GM21526 (cell line): ENCODE measurements at regions not wholly inside any gene's neighbourhood (a gene's known extent, or its start where the extent isn't known, plus 50 kb on each side); places are given as distances from the start of the nearest gene placed in this dataset.
"Not testable (repeated sequence)": the region's sequence is repeated elsewhere in the genome, so short reads cannot be mapped to it uniquely, and the experiment has no call there.

Source experiments
- ATAC-seq: cut with Tn5 transposase; IDR thresholded peaks from one replicate; pipeline ENCODE4 v1.9.1; 2021; ENCODE audit warnings: moderate library complexity; ENCODE audit not compliant: unreplicated experiment, low FRiP score

DNA sequence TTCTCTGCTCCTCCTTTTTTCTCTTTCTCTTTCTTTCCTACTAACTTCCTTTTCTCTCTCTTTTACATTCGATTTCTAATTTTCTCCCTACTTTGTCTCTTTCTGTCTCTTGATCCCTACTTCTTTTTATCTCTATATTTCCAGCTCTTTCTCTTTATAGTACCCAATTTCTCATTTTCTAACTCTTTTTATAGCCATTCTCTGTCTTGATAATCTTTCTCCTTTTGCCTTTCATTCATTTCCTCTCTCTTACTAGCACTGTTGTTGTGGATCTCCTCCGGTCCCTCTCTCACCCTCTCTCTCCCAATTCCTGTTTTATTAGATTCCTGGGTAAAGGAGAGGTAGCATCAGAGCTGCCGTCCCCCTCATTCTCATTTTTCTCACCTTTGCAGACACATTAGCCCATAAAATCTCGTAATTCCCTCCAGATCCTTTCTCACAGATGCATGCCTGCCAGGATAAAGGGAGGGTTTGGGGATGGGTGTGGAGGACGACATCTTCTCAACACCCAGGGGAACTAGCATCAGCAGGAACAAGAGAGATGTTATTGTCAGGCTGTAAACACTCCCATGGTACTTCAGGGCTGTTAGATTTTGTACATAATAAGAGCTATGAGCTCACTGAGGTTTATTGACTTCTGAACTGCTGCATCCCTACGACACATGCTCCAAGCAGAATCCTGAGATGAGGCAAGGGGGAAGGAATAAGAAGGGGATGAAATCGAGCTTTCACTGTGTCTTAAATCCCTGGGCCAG lies 159.0 kb upstream of the GALNT2 start:
- ATAC-seq: no peak

DNA sequence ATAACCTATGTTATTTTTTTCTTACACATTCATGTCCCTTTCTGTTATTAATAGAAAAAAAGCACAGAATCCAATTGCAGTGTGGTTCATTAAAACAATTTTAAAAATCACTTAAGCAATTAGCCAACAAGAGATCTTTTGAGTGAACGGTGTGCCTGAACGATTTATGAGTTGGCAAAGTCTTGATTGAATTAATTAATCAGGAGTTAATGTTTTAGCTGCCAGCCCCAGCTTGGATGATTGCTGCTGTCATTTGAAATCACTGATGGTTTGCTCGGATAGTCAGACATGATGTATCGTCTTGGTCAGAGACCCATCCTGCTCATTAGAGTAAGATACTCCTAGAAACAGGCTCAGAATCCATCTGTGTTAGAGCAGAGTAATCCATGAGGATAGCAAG lies 158.3 kb upstream of the GALNT2 start:
- no peak for ATAC-seq

DNA sequence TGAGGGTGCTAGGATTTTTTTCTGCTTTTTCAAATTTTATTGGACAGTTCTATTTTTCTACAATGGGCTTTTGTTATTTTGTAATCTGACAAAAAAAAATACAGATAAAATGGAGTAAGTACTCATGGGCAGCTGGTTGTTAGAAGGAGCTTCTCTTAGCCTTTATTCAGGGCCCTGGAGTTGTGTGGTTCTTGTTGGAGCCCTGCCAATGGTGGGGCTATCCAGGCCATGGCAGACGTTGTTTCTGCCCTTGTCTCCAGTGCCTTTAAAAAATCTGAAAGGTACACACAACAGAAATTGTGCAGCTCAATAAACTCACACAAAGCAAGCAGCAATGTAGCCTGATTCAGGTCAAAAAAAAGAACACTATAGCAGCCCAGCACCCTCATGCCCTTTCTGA lies 153.5 kb upstream of the GALNT2 start:
- ATAC-seq: no peak

DNA sequence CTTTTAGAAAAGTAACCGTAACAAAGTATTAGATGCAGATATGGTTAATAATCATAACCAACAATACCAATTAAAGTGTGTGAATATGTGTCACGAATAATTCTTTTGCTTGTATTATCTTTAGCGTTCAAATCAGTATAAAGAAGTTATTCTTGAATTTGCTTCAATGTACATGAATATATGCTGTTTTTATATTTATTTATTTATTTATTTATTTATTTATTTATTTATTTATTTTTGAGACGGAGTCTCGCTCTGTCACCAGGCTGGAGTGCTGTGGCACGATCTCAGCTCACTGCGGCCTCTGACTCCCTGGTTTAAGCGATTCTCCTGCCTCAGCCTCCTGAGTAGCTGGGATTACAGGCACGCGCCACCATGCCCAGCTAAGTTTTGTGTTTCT lies 147.6 kb upstream of the GALNT2 start:
- not testable (repeated sequence) for ATAC-seq

DNA sequence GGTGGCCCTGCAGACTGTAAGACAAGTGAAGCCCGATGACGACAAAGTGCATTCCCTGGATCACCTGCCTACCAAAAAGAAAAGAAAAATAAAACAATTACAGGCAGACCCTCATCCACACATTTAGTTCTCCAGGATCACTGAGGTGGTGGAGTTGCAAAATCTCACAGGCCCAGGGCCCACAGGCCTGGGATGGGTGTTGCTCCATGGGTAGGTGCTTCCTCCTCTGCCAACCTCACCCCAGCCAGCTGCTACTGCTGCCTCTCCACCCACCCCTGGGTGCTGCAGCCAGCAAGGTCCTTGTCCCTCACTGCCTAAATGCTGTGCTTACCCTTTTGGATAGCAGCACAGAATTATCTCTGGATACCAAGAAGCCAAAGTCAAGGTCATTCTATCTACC lies 146.4 kb upstream of the GALNT2 start:
- ATAC-seq: no peak

DNA sequence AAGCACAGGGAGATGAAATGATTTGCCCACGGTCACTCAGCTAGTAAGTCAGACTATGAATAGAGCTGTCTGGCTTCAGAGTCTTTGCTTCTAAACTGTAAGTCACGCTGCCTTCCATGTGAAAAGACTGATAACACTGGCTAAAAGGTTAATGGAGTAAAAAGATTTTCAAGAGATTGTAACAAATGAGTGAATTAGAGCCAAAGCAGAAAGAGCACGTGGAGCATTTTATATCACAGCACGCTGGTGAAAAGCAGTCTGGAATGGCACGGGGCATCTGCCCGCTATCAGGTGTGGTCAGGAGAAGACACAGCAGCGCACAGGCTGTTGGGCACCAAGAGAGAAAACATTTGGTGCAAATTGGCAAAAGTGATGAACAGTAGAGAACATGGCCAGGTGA lies 144.8 kb upstream of the GALNT2 start:
- no peak for ATAC-seq

DNA sequence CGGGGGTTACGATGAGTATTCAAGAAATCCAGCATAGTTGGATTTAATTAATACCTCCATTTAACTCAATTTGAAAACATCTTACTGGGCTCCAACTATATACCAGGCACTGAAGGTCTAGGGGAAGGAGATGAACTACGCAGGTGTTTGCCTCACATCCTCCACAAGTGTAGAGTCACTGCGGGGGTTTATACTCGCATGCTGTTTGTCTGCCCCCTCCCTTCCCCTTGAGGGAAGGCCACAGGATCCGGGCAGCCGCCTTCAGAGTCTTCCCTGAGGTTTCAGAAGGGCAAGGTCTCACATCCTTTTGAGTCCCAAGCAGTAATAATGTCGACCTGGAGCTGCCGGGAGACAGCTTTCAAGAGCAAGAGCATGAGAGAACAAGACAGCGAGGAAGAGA lies 142.4 kb upstream of the GALNT2 start:
- ATAC-seq: no peak

DNA sequence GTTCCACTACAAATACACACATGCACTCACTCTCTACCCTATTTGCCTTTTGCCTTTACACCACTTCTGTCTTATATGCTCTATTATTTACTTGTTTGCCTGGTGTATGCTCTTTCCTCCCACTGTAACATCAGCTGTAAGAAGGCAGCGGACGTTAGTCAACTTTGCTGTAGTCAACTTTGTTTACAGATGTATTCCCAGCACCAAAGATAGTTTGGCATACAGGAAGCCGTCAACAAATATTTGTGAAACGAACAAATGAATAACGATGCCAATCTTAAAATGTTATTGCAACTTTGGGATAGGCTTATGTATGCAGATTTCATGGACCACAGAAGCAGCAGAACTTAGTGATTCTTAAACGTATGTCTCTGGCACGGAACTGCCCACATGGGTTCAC lies 138.3 kb upstream of the GALNT2 start:
- ATAC-seq: no peak

DNA sequence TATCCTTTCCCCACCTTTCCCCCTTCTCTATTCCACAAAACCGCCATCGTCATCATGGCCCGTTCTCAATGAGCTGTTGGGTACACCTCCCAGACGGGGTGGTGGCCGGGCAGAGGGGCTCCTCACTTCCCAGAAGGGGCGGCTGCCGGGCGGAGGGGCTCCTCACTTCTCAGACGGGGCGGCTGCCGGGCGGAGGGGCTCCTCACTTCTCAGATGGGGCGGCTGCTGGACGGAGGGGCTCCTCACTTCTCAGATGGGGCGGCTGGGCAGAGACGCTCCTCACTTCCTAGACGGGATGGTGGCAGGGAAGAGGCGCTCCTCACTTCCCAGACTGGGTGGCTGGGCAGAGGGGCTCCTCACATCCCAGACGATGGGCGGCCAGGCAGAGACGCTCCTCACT lies 135.3 kb upstream of the GALNT2 start:
- ATAC-seq: not testable (repeated sequence)

DNA sequence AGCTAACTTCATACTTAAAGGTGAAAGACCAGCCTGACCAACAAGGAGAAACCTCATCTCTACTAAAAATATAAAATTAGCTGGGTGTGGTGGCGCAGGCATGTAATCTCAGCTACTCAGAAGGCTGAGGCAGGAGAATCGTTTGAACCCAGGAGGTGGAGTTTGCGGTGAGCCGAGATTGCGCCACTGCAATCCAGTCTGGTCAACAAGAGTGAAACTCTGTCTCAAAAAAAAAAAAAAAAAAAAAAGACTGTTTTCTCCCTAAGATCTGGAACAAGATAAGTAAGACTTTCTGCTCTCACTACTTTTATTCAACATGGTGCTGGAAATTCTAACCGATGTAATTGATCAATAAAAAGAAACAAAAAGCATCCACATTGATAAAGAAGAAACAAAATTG lies 131.9 kb upstream of the GALNT2 start:
- ATAC-seq: not testable (repeated sequence)

DNA sequence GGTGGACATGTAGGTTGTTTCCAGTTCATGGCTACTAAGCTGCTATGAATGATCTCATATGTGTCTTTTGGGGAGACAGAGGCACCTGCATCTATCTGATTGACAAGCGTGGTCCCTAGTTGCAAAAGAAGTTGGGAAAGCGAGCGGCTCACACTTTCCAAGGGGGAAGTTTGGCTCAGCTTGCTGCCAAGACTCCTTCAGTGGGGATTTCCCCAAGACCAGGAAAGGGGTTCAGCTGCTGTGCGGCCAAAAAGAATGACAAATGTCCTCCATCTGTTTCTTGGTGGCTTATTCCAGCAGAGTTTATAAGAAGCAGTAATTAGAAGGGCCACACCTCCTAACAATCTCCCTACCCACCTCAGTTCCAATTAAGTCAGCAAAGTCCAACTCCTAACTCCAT lies 128.5 kb upstream of the GALNT2 start:
- no peak for ATAC-seq

DNA sequence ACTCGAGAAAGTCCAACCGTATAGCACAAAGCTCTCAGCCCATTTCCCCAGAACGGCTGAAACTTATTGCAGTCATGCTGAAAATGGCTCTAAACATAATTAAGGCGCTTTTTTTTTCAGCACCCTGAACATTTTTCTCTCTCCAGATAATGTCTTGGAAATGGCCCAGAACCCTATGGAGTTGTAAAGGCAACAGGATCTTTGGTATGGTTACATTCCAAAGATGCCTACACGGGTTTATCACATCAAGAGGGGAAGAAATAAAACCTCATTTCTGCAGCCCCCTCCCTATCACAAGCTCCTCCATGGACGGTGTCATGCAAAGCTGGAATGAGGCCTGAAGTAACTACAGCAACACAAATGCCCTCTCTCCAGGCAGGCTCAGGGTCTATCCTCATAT lies 126.4 kb upstream of the GALNT2 start:
- ATAC-seq: no peak

DNA sequence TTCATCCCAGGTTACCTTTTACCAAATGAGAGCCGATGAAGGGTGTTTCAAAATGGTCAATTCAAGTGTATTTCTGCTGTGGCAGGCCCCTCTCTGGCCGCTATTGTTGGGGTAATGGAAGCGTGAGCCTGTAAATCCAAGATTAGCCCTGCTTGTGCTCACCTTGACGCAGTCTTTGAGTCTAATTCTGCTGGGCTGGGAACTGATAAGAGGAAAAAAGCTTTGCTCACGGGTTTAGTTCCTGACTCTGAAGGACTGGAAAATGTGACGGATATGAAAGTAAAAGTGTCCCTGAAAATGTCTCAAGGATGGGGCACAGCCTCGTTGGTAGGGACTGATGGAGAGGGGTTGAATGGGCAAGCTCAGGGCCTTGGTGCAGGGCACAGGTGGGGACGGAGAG lies 125.9 kb upstream of the GALNT2 start:
- ATAC-seq: no peak

DNA sequence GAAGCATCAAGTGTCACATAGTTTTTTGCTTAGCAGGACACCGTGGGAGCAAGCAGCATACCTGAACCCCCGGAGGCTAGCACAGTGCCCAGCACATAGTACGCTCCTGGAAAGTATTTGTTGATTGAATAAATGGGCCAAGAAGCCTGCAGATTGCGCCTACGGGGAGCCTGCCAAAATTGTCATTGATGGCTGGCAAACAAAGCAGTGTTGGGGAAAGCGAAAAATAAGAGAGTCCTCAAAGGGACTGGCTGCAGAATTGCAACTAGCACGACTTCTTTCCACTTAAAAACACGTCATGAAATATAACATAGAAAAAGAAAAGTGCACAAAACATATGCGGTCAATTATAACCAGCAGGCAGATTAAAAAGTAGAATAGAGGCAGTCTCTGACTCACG lies 125.2 kb upstream of the GALNT2 start:
- ATAC-seq: no peak

DNA sequence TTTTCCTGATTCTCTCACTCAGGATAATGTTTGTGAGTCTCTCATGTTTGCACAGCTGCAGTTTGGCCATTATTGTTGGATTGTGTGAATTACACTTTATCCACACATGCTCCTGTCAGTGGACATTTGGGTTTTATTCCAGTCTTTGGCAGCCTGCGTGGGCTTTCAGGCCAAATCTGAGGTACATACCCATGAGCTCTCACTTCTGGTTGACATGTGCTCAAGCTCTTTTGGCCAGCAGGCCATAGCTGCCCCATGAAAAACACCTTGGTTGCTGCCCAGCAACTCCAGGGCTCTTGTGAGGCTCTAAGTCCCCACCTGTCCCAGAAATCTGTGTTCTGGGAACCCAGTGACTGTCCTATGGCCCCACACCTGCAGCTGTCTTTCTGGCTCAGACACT lies 124.5 kb upstream of the GALNT2 start:
- no peak for ATAC-seq

DNA sequence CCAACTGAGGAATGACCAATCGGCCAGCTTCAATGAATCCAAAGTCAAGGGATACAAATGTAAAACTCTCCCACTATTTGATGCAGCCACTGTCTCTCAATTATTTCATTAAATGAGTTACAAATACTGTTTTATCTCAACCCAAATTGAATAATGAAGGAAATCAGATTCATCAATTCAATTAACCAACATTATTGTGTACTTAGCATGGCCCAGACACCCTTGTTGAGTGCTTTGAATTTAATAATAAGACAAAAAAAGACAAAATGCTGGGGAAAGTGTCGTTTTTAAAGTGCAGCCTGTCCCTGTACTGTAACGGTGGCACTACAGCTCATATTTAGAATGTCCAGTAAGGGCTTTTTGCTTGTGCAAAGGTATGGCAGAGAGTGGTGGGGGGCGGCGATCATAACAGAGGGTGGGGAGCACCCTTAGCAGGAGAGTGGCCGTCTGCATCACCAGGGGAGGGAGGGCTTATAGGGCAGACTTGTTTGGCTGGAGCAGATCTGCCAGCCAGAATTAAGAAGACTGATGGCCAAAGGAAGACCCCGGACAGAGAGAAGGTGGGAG lies 123.8 kb upstream of the GALNT2 start:
- no peak for ATAC-seq

DNA sequence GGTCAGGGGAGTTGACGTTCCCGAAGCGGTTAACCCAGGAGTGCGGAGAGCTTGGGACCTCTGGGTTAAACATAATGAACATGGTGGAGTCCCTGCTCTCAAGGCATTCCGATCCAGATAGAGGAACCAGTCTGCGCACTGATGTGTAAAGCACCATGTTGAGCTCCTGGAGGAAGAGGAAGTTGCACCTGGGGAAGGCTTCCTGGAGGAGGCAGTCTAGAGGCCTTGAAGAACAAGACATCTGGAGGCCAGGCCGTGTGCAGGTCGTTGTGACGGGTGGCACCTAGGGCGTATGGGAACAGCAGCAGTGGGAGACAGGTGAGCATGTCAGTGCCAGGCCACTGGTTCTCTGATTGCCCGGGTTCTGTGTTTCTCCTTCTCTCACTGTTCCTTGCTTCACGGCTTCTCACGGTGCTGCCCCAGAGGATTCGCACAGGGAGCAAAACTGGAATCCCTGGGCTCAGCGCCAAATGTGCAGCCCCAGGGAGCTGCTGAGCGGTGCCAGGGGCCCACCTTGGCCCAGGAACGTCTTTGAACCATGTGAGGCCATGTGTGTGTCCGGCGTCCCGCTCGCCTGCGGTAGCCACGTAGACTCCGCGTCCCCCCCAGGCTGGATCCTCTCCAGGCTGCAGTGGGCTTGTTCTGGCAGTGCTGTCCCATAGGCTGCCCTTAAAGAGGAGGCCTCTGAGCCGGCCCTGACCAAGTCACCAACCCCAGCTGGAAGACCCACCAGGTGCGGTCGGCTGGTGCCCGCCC lies 122.9 kb upstream of the GALNT2 start:
- no peak for ATAC-seq

DNA sequence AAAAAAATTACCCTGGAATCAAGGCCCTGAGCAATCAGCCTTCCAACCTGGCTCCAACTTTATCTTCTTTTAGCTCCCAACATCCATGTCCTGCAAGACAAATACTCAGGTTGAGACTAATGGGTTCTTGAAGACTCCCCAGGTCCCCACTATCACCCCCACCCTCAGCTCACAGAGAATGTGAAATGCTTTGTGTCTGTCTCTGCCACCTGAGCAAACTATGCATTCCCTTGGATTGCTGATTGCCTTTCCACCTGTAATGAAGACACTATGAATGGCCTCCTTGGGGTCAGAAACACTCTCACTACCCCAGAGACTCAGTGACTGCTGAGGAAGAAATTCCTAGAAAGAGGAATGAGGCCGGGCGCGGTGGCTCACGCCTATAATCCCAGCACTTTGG lies 121.2 kb upstream of the GALNT2 start:
- ATAC-seq: no peak

DNA sequence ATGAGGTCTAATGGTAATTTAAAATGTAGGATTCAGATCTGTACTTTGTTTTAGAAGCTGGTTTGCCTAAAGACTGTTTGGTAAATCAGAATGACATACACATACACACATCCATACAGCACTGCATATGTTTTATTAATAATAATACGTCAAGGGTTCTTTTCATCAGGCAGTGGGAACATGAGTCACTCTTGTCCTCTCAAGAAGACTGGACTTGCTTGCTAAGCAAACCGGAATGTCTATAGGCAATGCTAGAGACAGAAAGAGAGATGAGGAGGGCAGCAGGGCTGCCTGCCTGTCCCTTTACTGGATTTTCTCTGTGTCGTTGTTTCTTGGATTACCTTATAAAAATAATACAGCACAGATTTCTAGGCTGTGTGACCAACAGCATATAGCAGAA lies 119.1 kb upstream of the GALNT2 start:
- ATAC-seq: no peak

DNA sequence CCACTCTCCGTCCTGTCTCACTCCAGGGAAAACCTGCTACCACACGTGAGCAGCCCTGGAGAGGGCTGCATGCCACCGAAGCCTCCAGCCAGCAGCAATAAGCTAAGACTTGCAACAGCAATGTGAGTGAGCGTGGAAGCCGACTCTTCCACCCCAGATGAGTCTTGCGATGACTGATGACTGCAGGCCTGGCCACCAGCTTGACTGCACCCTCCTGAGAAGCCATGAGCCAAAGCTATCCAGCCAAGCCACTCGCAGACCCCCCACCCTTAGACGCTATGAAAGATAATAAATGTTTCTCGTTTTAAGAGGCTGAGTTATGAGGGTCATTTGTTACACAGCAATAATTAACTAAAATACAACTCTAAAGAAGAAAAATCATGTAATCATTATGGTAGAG lies 118.6 kb upstream of the GALNT2 start:
- no peak for ATAC-seq

DNA sequence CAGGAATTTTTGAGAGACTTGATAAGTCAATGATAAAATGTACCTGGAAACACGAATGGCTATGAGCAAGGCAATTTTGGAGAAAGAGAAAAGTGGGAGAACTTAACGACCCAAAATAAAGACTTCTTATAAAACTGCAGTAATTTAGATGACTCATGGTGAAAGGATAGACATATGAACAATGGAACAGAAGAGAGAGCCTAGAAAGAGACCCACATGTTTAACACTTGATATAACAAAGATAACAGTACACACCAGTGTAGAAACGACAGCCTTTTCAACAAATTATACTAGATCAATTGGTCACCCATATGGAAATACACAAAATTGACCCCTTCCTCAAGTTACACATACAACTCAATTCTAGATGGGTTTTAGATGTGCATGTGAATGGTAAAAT lies 117.5 kb upstream of the GALNT2 start:
- ATAC-seq: no peak

DNA sequence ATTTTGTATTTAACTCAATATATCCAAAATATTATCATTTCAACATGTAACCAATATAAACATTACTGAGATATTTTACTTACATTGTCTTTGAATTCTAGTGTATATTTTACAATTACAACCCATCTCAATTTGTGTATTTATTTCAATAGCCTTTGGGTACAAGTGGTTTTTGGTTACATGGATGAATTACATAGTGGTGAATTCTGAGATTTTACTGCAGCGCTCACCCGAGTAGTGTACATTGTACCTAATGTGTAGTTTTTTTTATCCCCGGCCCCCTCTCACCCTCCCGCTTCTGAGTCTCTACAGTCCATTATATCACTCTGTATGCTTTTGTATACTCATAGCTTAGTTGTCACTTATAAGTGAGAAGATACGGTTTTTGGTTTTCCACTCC lies 117.0 kb upstream of the GALNT2 start:
- ATAC-seq: no peak
